ENCODE measurements at regions not wholly inside any gene's neighbourhood (a gene's known extent, or its start where the extent isn't known, plus 50 kb on each side); places are given as distances from the start of the nearest gene placed in this dataset.

DNA sequence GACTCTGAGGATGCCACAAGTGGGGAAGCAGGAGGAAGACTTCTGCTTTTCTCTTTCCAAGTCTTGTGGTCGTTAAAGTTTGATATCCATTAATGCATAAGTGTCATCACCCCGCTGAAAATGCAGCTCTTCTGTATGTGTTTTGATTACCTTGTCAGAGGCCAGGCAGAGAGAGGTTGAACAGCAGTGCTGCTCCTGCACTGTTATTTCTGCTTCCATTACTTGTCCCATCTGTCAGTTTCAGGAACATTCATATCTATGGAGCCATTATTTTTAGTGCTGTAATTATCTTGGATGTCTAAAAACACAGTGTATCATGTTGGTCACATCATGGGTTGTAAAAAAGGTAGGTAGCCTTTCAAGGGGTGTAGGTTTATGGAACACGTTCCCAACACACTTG is 62.0 kb upstream of the ESX1 start:
- no peaks in the 10 kb centered on the region for H3K27me3 ChIP-seq (ENCODE audit: insufficient read depth, low read length, poor library complexity)
- no peak for TF ChIP-seq EZH2 (IDR thresholded peaks at IDR 0.05; ENCODE audit: borderline replicate concordance, low read depth, low read length, severe bottlenecking)
- TF ChIP-seq, protein P1, sequence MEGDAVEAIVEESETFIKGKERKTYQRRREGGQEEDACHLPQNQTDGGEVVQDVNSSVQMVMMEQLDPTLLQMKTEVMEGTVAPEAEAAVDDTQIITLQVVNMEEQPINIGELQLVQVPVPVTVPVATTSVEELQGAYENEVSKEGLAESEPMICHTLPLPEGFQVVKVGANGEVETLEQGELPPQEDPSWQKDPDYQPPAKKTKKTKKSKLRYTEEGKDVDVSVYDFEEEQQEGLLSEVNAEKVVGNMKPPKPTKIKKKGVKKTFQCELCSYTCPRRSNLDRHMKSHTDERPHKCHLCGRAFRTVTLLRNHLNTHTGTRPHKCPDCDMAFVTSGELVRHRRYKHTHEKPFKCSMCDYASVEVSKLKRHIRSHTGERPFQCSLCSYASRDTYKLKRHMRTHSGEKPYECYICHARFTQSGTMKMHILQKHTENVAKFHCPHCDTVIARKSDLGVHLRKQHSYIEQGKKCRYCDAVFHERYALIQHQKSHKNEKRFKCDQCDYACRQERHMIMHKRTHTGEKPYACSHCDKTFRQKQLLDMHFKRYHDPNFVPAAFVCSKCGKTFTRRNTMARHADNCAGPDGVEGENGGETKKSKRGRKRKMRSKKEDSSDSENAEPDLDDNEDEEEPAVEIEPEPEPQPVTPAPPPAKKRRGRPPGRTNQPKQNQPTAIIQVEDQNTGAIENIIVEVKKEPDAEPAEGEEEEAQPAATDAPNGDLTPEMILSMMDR (IDR thresholded peaks at IDR 0.05; ENCODE audit: borderline replicate concordance, extremely low read depth, low read length, poor library complexity, severe bottlenecking): no peak

GRCh38 chrX:104315555-104315954 is 60.8 kb upstream of the ESX1 start:
- H3K4me3 ChIP-seq (ENCODE audit: low read depth in 1 of 2, low read length in 2 of 2): no peak overlapping the region
- no peak overlapping the region for H3K27ac ChIP-seq (ENCODE audit: low read length)
- DNase-seq: no peak
- no peaks in the 10 kb centered on the region for H3K79me2 ChIP-seq (ENCODE audit: insufficient read depth, low read length)
- no peaks in the 10 kb centered on the region for H3K4me1 ChIP-seq (ENCODE audit: insufficient read depth, low read length)
- no peaks in the 10 kb centered on the region for H3K9me3 ChIP-seq (ENCODE audit: insufficient read depth, low read length, severe bottlenecking)
- no peak for ATAC-seq (ENCODE audit: insufficient read depth, low read depth)
- H2AFZ ChIP-seq (ENCODE audit: low read depth, low read length): no peak overlapping the region
- H3K36me3 ChIP-seq (ENCODE audit: insufficient read depth, low read length): no peaks in the 10 kb centered on the region
- H4K20me1 ChIP-seq (ENCODE audit: insufficient read depth, low read length): no peaks in the 10 kb centered on the region
- TF ChIP-seq EZH2 (IDR thresholded peaks at IDR 0.05; ENCODE audit: borderline replicate concordance, low read depth, low read length, severe bottlenecking): no peak
- TF ChIP-seq, protein P1 (IDR thresholded peaks at IDR 0.05; ENCODE audit: borderline replicate concordance, extremely low read depth, low read length, poor library complexity, severe bottlenecking): no peak
- no peak overlapping the region for H3K9ac ChIP-seq (ENCODE audit: low read depth, low read length)
- no peak overlapping the region for H3K4me2 ChIP-seq (ENCODE audit: insufficient read depth, low read length)
- no peaks in the 10 kb centered on the region for H3K27me3 ChIP-seq (ENCODE audit: insufficient read depth, low read length, poor library complexity)

More for the DNA sequence above, 62.0 kb upstream of the ESX1 start:
- no peak overlapping the region for H3K9ac ChIP-seq (ENCODE audit: low read depth, low read length)
- H2AFZ ChIP-seq (ENCODE audit: low read depth, low read length): no peak overlapping the region
- ATAC-seq (ENCODE audit: insufficient read depth, low read depth) (no peak), DNase-seq (no peak)
- H3K4me2 ChIP-seq (ENCODE audit: insufficient read depth, low read length): no peak overlapping the region
- H3K4me1 ChIP-seq (ENCODE audit: insufficient read depth, low read length): no peaks in the 10 kb centered on the region
- H4K20me1 ChIP-seq (ENCODE audit: insufficient read depth, low read length): no peaks in the 10 kb centered on the region
- H3K36me3 ChIP-seq (ENCODE audit: insufficient read depth, low read length): no peaks in the 10 kb centered on the region
- H3K9me3 ChIP-seq (ENCODE audit: insufficient read depth, low read length, severe bottlenecking): no peaks in the 10 kb centered on the region
- H3K27ac ChIP-seq (ENCODE audit: low read length): no peak overlapping the region
- H3K79me2 ChIP-seq (ENCODE audit: insufficient read depth, low read length): no peaks in the 10 kb centered on the region
- H3K4me3 ChIP-seq (ENCODE audit: low read depth in 1 of 2, low read length in 2 of 2): no peak overlapping the region

- TF ChIP-seq, protein P1 (IDR thresholded peaks at IDR 0.05; ENCODE audit: borderline replicate concordance, extremely low read depth, low read length, poor library complexity, severe bottlenecking): no peak
- no peak for TF ChIP-seq EZH2 (IDR thresholded peaks at IDR 0.05; ENCODE audit: borderline replicate concordance, low read depth, low read length, severe bottlenecking)
- Histone ChIP-seq H3K9me3 (ENCODE audit: insufficient read depth, low read length, severe bottlenecking) (no peaks in the 10 kb centered on the region), H3K79me2 (ENCODE audit: insufficient read depth, low read length) (no peaks in the 10 kb centered on the region), H3K4me1 (ENCODE audit: insufficient read depth, low read length) (no peaks in the 10 kb centered on the region), H3K36me3 (ENCODE audit: insufficient read depth, low read length) (no peaks in the 10 kb centered on the region), H3K27ac (ENCODE audit: low read length) (no peak overlapping the region), H3K4me3 (ENCODE audit: low read depth in 1 of 2, low read length in 2 of 2) (no peak overlapping the region), H3K27me3 (ENCODE audit: insufficient read depth, low read length, poor library complexity) (no peaks in the 10 kb centered on the region), H4K20me1 (ENCODE audit: insufficient read depth, low read length) (no peaks in the 10 kb centered on the region), H3K9ac (ENCODE audit: low read depth, low read length) (no peak overlapping the region), H2AFZ (ENCODE audit: low read depth, low read length) (no peak overlapping the region), H3K4me2 (ENCODE audit: insufficient read depth, low read length) (no peak overlapping the region)
- DNase-seq (no peak), ATAC-seq (ENCODE audit: insufficient read depth, low read depth) (no peak)
Measured at GRCh38 chrX:104310657-104311254, 56.0 kb upstream of the ESX1 start.

Data from DND-41 (cell line).